AG04450 (cell line): ENCODE measurements at regions not wholly inside any gene's neighbourhood (a gene's known extent, or its start where the extent isn't known, plus 50 kb on each side); places are given as distances from the start of the nearest gene placed in this dataset.
"Not testable (repeated sequence)": the region's sequence is repeated elsewhere in the genome, so short reads cannot be mapped to it uniquely, and the experiment has no call there.

Source experiments
- CTCF ChIA-PET: fragments of 300-600, 350-600 bp; formaldehyde crosslinking; extraction: SDS; loops from one replicate; lab custom pipeline; 2022; ENCODE audit warnings: antibody characterized with exemption, inconsistent platforms; lab: Charles Lee
- POLR2A ChIA-PET: fragments of 350-600 bp; formaldehyde crosslinking; extraction: SDS; loops from one replicate; lab custom pipeline; 2021; ENCODE audit warnings: antibody characterized with exemption, inconsistent platforms; lab: Yijun Ruan, JAX
- DNase-seq: peaks from one replicate; pipeline ENCODE4 v3.0.0-alpha.2; 2011; ENCODE audit warnings: low read depth, low spot score
- H3K27ac ChIP-seq: one replicate; pipeline ENCODE4 v1.5.1; 2012; ENCODE audit warnings: low read depth, low read length, control low read depth
- H3K27me3 ChIP-seq: one replicate; pipeline ENCODE4 v1.6.0; 2012; ENCODE audit warnings: low read length; ENCODE audit not compliant: control insufficient read depth, insufficient read depth
- H3K4me3 ChIP-seq: 2 replicates; pipeline ENCODE4 v1.5.1; 2011; ENCODE audit warnings: mild to moderate bottlenecking, low read depth, low read length, control low read depth
- H3K9me3 ChIP-seq: 2 replicates; pipeline ENCODE4 v1.5.1; 2012; ENCODE audit warnings: low read length; ENCODE audit not compliant: control insufficient read depth, insufficient read depth
- CTCF ChIP-seq: IDR thresholded peaks from 2 replicates; pipeline ENCODE4 v1.5.1; 2011; ENCODE audit warnings: low read depth, low read length, control low read depth, inconsistent platforms

- CTCF ChIA-PET: no interaction called here
- TF ChIP-seq CTCF: no peak
- Histone ChIP-seq H3K27me3 (peaks cover 3% of the 10 kb centered on the region), H3K9me3 (no peaks in the 10 kb centered on the region), H3K4me3 (no peak overlapping the region), H3K27ac (no peak overlapping the region)
- no peak for DNase-seq
- POLR2A ChIA-PET: no interaction called here
Observed at GRCh38 chr3:10688126-10688525, 127.9 kb upstream of the SLC6A11 start.

- Histone ChIP-seq H3K4me3 (no peak overlapping the region), H3K9me3 (no peaks in the 10 kb centered on the region), H3K27ac (no peak overlapping the region), H3K27me3 (peaks cover 3% of the 10 kb centered on the region)
- no peak for DNase-seq
- POLR2A ChIA-PET: no interaction called here
- no peak for TF ChIP-seq CTCF
- CTCF ChIA-PET: no interaction called here
Observed at GRCh38 chr3:10688548-10689172, 127.4 kb upstream of the SLC6A11 start.

GRCh38 chr3:10692039-10692622 is 123.9 kb upstream of the SLC6A11 start:
- POLR2A ChIA-PET: no interaction called here
- no peak for TF ChIP-seq CTCF

GRCh38 chr3:10693457-10693856 is 122.6 kb upstream of the SLC6A11 start:
- no peak for DNase-seq
- CTCF ChIA-PET: interaction anchor here (0.7 to 1.2 kb wide), 2 partner anchors 350 to 353 kb away, joined by 3 read pairs; no protein-coding TSS in a partner anchor
- H3K27me3 ChIP-seq: peaks cover 5% of the 10 kb centered on the region
- POLR2A ChIA-PET: no interaction called here
- no peak for TF ChIP-seq CTCF
- H3K9me3 ChIP-seq: no peaks in the 10 kb centered on the region
- no peak overlapping the region for H3K4me3 ChIP-seq
- no peak overlapping the region for H3K27ac ChIP-seq

More at GRCh38 chr3:10692039-10692622, 123.9 kb upstream of the SLC6A11 start:
- Histone ChIP-seq H3K27ac (no peak overlapping the region), H3K4me3 (no peak overlapping the region), H3K9me3 (no peaks in the 10 kb centered on the region), H3K27me3 (peaks cover 5% of the 10 kb centered on the region)
- CTCF ChIA-PET: no interaction called here
- no peak for DNase-seq

- Histone ChIP-seq H3K27ac (no peak overlapping the region), H3K4me3 (no peak overlapping the region), H3K9me3 (no peaks in the 10 kb centered on the region), H3K27me3 (peaks cover 5% of the 10 kb centered on the region)
- no peak for DNase-seq
- POLR2A ChIA-PET: no interaction called here
- CTCF ChIA-PET: interaction anchor here (1.2 kb wide), 1 partner anchor 354 kb away, joined by 3 read pairs; no protein-coding TSS in a partner anchor
- no peak for TF ChIP-seq CTCF
Observed at GRCh38 chr3:10694179-10694578, 121.8 kb upstream of the SLC6A11 start.

- POLR2A ChIA-PET, H3K27ac ChIP-seq, CTCF ChIA-PET, H3K9me3 ChIP-seq, H3K4me3 ChIP-seq, DNase-seq, H3K27me3 ChIP-seq: not testable (repeated sequence)
Observed at GRCh38 chr3:10695186-10695585, 120.8 kb upstream of the SLC6A11 start.
